ENCODE measurements at regions not wholly inside any gene's neighbourhood (a gene's known extent, or its start where the extent isn't known, plus 50 kb on each side); places are given as distances from the start of the nearest gene placed in this dataset.

- no peak for DNase-seq
Measured at GRCh38 chr1:9179463-9180110, 50.7 kb upstream of the GPR157 start.

DNA sequence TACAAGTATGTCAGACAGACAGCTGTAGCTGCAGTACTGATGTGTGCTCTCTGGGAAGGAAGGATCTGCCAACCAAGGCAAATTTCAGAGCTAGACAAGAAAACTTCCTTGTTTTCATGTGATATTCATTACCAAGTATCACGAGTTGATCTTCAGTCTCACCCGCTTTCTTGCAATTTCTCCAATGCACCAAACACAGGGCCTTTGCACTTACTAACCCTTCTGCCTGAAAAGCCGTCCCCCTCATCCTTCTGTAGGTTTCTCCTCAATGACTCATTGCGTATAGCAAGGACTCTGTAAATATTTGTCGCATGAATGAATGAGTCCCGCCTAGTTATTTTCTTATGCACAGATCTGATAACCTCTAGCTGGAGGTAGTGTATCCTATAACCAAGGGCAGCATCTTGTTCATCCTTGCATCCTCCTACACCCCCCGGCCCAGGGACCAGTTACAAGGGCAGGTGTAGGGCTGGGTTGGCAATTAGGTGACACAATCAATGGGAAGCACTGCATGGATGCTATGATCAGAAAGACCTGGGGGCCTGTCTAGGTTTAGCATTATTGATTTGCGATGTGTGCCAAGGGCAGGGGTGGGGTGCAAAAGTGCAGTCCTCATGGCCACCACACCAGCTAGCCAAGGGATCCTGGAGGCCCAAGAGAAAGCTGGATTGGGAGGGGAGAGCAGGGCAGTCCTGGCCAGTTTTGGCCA is 51.4 kb upstream of the GPR157 start:
- no peak for DNase-seq

- DNase-seq, result peak; percentile 74
Measured at GRCh38 chr1:9181176-9181906, 52.4 kb upstream of the GPR157 start.

DNA sequence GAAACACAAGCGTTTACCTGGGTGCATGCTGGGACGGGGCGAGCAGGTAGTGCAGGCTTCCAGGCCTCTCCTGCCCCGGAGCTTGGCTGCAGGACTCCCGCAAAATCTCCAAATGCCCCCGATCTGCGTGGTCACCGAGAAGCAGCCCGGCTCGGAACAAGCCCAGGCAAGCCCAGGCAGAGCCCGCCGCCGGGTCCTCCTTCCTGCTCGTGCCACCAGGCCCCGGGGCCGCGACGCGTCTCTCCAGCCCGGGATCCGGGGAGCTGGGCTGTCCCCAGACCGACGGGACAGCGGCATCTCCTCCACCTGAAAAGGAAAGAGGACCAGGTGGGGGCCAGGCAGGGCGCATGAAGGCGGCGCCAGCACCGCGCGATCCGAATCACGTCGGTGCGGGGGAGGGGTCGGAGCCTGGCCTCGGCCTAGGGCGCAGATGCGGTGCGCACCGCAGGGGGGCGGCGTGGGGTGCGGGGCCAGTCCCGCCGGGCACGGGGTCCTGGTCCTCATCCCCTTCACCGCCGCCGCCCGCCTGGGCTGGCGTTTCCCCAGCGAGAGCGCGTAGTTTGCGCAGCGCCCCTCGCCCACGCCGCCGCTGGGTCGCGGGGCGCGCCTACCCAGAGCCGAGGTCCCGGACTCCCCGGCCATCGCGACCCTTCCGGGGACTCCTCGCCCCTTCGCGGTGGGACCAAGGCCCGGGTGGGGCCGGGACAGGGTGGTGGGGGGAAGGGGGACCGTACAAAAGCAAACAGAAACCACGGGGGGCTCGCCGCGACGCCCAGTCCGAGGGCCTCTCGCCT is 52.4 kb upstream of the H6PD start:
- no peak for DNase-seq

- no peak for DNase-seq
Measured at GRCh38 chr1:9182784-9183257, 51.8 kb upstream of the H6PD start.

DNA sequence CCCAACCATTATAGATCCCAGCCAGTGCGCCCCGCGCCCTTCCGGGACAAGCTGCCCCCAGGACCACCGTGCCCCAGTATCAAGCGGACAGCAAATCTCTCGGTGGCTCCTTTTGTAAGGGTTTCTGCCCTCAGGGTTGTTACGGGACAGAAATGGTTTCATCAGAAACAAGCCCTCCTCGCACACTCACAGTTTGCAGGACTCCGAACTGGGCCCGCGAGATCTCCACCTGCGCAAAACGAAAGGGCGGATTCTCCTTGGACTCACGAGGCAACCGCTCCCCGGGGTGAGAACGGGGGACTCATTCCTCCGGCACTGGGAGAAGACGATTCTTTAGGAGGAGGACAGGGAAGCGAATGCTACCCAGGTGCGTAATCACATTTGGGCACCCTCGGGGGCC is 51.1 kb upstream of the H6PD start:
- no peak for DNase-seq

GRCh38 chr1:9183898-9184297 is 50.7 kb upstream of the H6PD start:
- DNase-seq, result no peak

GRCh38 chr1:9184749-9185148 is 49.8 kb upstream of the H6PD start:
- no peak for DNase-seq

Data from activated T-cell treated with anti-CD3 and anti-CD28 coated beads, Interleukin-2, amount 50 U/mL, for 1 hour (primary cell).